HCT116 (cell line): ENCODE measurements at regions not wholly inside any gene's neighbourhood (a gene's known extent, or its start where the extent isn't known, plus 50 kb on each side); places are given as distances from the start of the nearest gene placed in this dataset.

Experiments
- ATAC-seq: fragments of 200-7000 bp; cut with Tn5 transposase; 2 replicates; pipeline ENCODE4 v1.9.1; 2020; ENCODE audit warnings: mild to moderate bottlenecking, moderate library complexity
- BruUV-seq: library from RNA; stranded (reverse); fragments of 400-500 nt; replicated peaks from 2 replicates; lab custom pipeline; 2021; lab: Mats Ljungman, UMichigan
- CTCF ChIA-PET: fragments of 300-600 bp; sonication (Branson Sonifier 250); formaldehyde crosslinking; loops from one replicate; lab custom pipeline; 2021; ENCODE audit warnings: antibody characterized with exemption; lab: Charles Lee
- POLR2A ChIA-PET: fragments of 300-600, 350-600 bp; sonication (Branson Sonifier 250); formaldehyde crosslinking; loops from one replicate; lab custom pipeline; 2021; ENCODE audit warnings: antibody characterized with exemption; lab: Charles Lee
- RAD21 ChIA-PET, 2 experiments: fragments of 300-600 bp; sonication (Branson Sonifier 250); formaldehyde crosslinking; loops; one replicate each; lab custom pipeline; 2023; ENCODE audit warnings: low total read pairs in 2 of 2; ENCODE audit not compliant: uncharacterized antibody in 2 of 2, unreplicated experiment in 2 of 2, low non-redundant PET in 1 of 2; lab: Charles Lee
- DNase-seq: peaks from one replicate; pipeline ENCODE4 v3.0.0-alpha.2; 2010; ENCODE audit warnings: low read depth, low spot score
- H2AFZ ChIP-seq: fragments of 200-600 bp; shearing (Covaris generic), sonication (generic); 2 replicates; pipeline ENCODE4 v1.6.1; 2017; ENCODE audit warnings: low read depth, mixed run types, mixed read lengths, antibody characterized with exemption, low read length; ENCODE audit not compliant: poor library complexity, severe bottlenecking
- H3K27ac ChIP-seq: 2 replicates; pipeline ENCODE4 v1.5.1; 2012; ENCODE audit warnings: low read depth, low read length
- H3K27me3 ChIP-seq: fragments of 200-600 bp; sonication (generic); 2 replicates; pipeline ENCODE4 v1.6.1; 2016; ENCODE audit warnings: mixed run types, low read length, mixed read lengths; ENCODE audit not compliant: insufficient read depth
- H3K36me3 ChIP-seq, 2 experiments: fragments of 200-500 bp in 1 of 2; fragments of 200-600 bp in 1 of 2; sonication (Bioruptor generic) in 1 of 2; sonication (generic) in 1 of 2; 2 replicates each; pipeline versions ENCODE4 v1.5.1 to v1.6.1; 2014 to 2016; ENCODE audit warnings: low read length in 2 of 2, inconsistent platforms in 1 of 2, mixed read lengths in 1 of 2, mixed run types in 1 of 2; ENCODE audit not compliant: insufficient read depth in 2 of 2, control insufficient read depth in 1 of 2
- H3K4me1 ChIP-seq, 2 experiments: fragments of 200-600 bp in 1 of 2; sonication (generic) in 1 of 2; 2 replicates each; pipeline versions ENCODE4 v1.5.1 to v1.6.1; 2012 to 2017; ENCODE audit warnings: low read length in 2 of 2, inconsistent platforms in 1 of 2, mild to moderate bottlenecking in 1 of 2, mixed read lengths in 1 of 2, mixed run types in 1 of 2, moderate library complexity in 1 of 2; ENCODE audit not compliant: insufficient read depth in 2 of 2, control insufficient read depth in 1 of 2
- H3K4me2 ChIP-seq: fragments of 200-600 bp; sonication (generic); 2 replicates; pipeline ENCODE4 v1.6.1; 2017; ENCODE audit warnings: mixed run types, low read length, mixed read lengths
- H3K4me3 ChIP-seq, 2 experiments: fragments of 200-600 bp in 1 of 2; sonication (generic) in 1 of 2; replicated peaks in 1 of 2; 2 replicates each; pipeline ENCODE4 v1.5.1; 2011 to 2016; ENCODE audit warnings: low read length in 2 of 2, control low read depth in 1 of 2, low read depth in 1 of 2, mild to moderate bottlenecking in 1 of 2, mixed read lengths in 1 of 2, mixed run types in 1 of 2
- H3K79me2 ChIP-seq: fragments of 200-600 bp; sonication (generic); 2 replicates; pipeline ENCODE4 v1.6.1; 2017; ENCODE audit warnings: mild to moderate bottlenecking, mixed run types, low read length, moderate library complexity, mixed read lengths; ENCODE audit not compliant: insufficient read depth
- H3K9ac ChIP-seq: fragments of 200-600 bp; sonication (generic); 2 replicates; pipeline ENCODE4 v1.6.1; 2016; ENCODE audit warnings: low read length, mixed read lengths
- H3K9me2 ChIP-seq: fragments of 200-600 bp; sonication (generic), shearing (Covaris generic); 2 replicates; pipeline ENCODE4 v1.6.1; 2017; ENCODE audit warnings: mixed run types, mild to moderate bottlenecking, moderate library complexity; ENCODE audit not compliant: insufficient read depth
- H3K9me3 ChIP-seq, 2 experiments: fragments of 200-500 bp in 1 of 2; fragments of 200-600 bp in 1 of 2; sonication (Bioruptor generic) in 1 of 2; sonication (generic) in 1 of 2; 2 replicates each; pipeline ENCODE4 v1.6.1; 2014 to 2017; ENCODE audit warnings: low read length in 2 of 2, mixed read lengths in 2 of 2, inconsistent platforms in 1 of 2, low read depth in 1 of 2, mild to moderate bottlenecking in 1 of 2, mixed run types in 1 of 2, moderate library complexity in 1 of 2; ENCODE audit not compliant: control insufficient read depth in 1 of 2, insufficient read depth in 1 of 2
- H4K20me1 ChIP-seq: fragments of 200-600 bp; sonication (generic), shearing (Covaris generic); 2 replicates; pipeline ENCODE4 v1.6.1; 2017; ENCODE audit warnings: mixed run types, mild to moderate bottlenecking, moderate library complexity; ENCODE audit not compliant: insufficient read depth
- CBX3 ChIP-seq: IDR thresholded peaks from 2 replicates; pipeline ENCODE4 v1.6.1; 2012; ENCODE audit warnings: low read depth
- EGR1 ChIP-seq: IDR thresholded peaks from 2 replicates; pipeline ENCODE4 v1.6.1; 2012; ENCODE audit warnings: low read depth
- ELF1 ChIP-seq: IDR thresholded peaks from 2 replicates; pipeline ENCODE4 v1.6.1; 2012; ENCODE audit warnings: low read depth, borderline replicate concordance
- EZH2phosphoT487 ChIP-seq: fragments of 200-600 bp; IDR thresholded peaks from 2 replicates; pipeline ENCODE4 v1.6.1; 2018; ENCODE audit warnings: antibody characterized with exemption, borderline replicate concordance
- FOSL1 ChIP-seq: IDR thresholded peaks from 2 replicates; pipeline ENCODE4 v1.6.1; 2012; ENCODE audit warnings: low read depth
- JUND ChIP-seq: IDR thresholded peaks from 2 replicates; pipeline ENCODE4 v1.6.1; 2012
- POLR2AphosphoS5 ChIP-seq: IDR thresholded peaks from 2 replicates; pipeline ENCODE4 v1.6.1; 2011; ENCODE audit warnings: mild to moderate bottlenecking, low read depth, low read length, moderate library complexity
- RAD21 ChIP-seq: IDR thresholded peaks from 2 replicates; pipeline ENCODE4 v1.6.1; 2012; ENCODE audit warnings: low read depth, mild to moderate bottlenecking
- SP1 ChIP-seq: IDR thresholded peaks from 2 replicates; pipeline ENCODE4 v1.6.1; 2012; ENCODE audit warnings: low read depth
- SRF ChIP-seq: IDR thresholded peaks from 2 replicates; pipeline ENCODE4 v1.6.1; 2012; ENCODE audit warnings: low read depth
- TCF7L2 ChIP-seq: IDR thresholded peaks from 2 replicates; pipeline ENCODE4 v1.7.0; 2011; ENCODE audit warnings: borderline replicate concordance, inconsistent platforms; ENCODE audit not compliant: insufficient read depth, insufficient read length; ENCODE audit errors: extremely low read depth
- ZFX ChIP-seq: fragments of 450-650 bp; IDR thresholded peaks from 2 replicates; pipeline ENCODE4 v1.6.1; 2017
- ZNF274 ChIP-seq: fragments of 200-500 bp; sonication (Bioruptor generic); IDR thresholded peaks from 2 replicates; pipeline ENCODE4 v1.6.1; 2014; ENCODE audit warnings: mild to moderate bottlenecking, low read depth, low read length, inconsistent platforms
- intact Hi-C: fragments of 100-400 bp; cut with micrococcal nuclease; formaldehyde crosslinking; loops from 2 replicates; pipeline ENCODE4 v1.10.0; 2022
- TF ChIP-seq, protein P1 (sequence below): IDR thresholded peaks from 2 replicates; pipeline ENCODE4 v1.6.1; 2011; ENCODE audit warnings: mild to moderate bottlenecking, low read length, moderate library complexity; ENCODE audit not compliant: insufficient replicate concordance; ENCODE audit errors: extremely low read depth
- TF ChIP-seq, protein P2 (sequence below): IDR thresholded peaks from 2 replicates; pipeline ENCODE4 v1.6.1; 2012
- TF ChIP-seq, protein P3 (sequence below): IDR thresholded peaks from 2 replicates; pipeline ENCODE4 v1.6.1; 2012; ENCODE audit warnings: low read depth
- TF ChIP-seq, protein P4 (sequence below): IDR thresholded peaks from 2 replicates; pipeline ENCODE4 v1.6.1; 2012
- TF ChIP-seq, protein P5 (sequence below), 3 experiments: fragments of 200-600 bp in 1 of 3; sonication (generic) in 1 of 3; IDR thresholded peaks in 2 of 3; conservative IDR thresholded peaks in 1 of 3; 2 replicates each; pipeline ENCODE4 v1.5.1; 2012 to 2017; ENCODE audit warnings: low read depth in 2 of 3, low read length in 2 of 3, antibody characterized with exemption in 1 of 3, borderline replicate concordance in 1 of 3, control low read depth in 1 of 3, mild to moderate bottlenecking in 1 of 3, mixed read lengths in 1 of 3, mixed run types in 1 of 3, moderate library complexity in 1 of 3; ENCODE audit not compliant: insufficient read depth in 1 of 3

DNA sequence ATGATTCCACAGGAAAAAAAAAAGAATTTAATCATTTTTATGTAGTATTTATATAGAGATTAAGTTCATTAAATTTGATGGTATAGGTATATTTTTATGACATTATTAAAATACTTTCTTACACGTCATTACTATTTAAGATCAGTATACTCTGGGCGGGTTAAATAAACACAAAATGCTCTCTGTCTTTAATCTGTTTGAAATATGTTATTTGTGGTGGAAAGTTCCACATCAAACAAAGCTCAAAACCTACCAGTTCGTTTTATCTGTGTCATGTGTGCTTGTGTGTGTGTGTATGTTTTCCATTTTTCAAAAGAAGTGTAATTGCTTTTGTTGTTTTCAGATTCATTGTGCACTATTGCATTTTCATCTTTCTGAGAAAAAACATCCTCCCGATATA lies 488.5 kb downstream of the ANKRD7 start (continued):
- TF ChIP-seq, protein P1, sequence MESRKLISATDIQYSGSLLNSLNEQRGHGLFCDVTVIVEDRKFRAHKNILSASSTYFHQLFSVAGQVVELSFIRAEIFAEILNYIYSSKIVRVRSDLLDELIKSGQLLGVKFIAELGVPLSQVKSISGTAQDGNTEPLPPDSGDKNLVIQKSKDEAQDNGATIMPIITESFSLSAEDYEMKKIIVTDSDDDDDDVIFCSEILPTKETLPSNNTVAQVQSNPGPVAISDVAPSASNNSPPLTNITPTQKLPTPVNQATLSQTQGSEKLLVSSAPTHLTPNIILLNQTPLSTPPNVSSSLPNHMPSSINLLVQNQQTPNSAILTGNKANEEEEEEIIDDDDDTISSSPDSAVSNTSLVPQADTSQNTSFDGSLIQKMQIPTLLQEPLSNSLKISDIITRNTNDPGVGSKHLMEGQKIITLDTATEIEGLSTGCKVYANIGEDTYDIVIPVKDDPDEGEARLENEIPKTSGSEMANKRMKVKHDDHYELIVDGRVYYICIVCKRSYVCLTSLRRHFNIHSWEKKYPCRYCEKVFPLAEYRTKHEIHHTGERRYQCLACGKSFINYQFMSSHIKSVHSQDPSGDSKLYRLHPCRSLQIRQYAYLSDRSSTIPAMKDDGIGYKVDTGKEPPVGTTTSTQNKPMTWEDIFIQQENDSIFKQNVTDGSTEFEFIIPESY, result no peak
- TF ChIP-seq EZH2phosphoT487, result no peak
- no peak for TF ChIP-seq POLR2AphosphoS5
- TF ChIP-seq CBX3, result no peak
- no peak for TF ChIP-seq FOSL1

DNA sequence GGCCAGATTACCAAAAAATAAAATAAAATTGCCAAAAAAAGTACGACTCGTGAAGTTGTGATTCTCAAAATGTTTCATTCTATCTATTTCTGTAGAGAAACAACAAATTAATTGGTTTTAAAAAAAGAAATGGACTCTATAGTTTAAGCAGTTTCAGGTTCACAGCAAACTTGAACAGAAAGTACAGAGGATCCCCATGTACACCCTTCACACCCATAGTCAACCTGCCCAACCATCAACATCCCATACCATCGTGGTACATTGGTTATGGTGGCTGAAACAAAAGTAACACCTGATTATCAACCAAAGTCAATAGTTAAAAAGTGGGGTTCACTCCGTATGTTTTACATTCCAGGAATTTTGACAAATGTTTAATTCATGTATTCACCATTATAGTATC lies 496.1 kb downstream of the ANKRD7 start:
- intact Hi-C loops, result no loop called here
- H3K9ac ChIP-seq, result no peak overlapping the region
- H3K4me1 ChIP-seq, result no peaks in the 10 kb centered on the region
- RAD21 ChIA-PET, result no interaction called here
- H3K27ac ChIP-seq, result no peak overlapping the region
- POLR2A ChIA-PET, result no interaction called here
- H3K4me2 ChIP-seq, result no peak overlapping the region
- no peak overlapping the region for H2AFZ ChIP-seq
- no TSS peak for BruUV-seq
- no peaks in the 10 kb centered on the region for H3K36me3 ChIP-seq
- H3K9me2 ChIP-seq, result no peaks in the 10 kb centered on the region
- DNase-seq (no peak), ATAC-seq (no peak)
- no peak overlapping the region for H3K4me3 ChIP-seq
- TF ChIP-seq, protein P2, sequence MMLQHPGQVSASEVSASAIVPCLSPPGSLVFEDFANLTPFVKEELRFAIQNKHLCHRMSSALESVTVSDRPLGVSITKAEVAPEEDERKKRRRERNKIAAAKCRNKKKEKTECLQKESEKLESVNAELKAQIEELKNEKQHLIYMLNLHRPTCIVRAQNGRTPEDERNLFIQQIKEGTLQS, result no peak
- TF ChIP-seq EGR1 (no peak), SRF (no peak), TCF7L2 (no peak), ZNF274 (no peak), SP1 (no peak), ELF1 (no peak), POLR2AphosphoS5 (no peak), JUND (no peak), RAD21 (no peak), ZFX (no peak)
- TF ChIP-seq, protein P3, sequence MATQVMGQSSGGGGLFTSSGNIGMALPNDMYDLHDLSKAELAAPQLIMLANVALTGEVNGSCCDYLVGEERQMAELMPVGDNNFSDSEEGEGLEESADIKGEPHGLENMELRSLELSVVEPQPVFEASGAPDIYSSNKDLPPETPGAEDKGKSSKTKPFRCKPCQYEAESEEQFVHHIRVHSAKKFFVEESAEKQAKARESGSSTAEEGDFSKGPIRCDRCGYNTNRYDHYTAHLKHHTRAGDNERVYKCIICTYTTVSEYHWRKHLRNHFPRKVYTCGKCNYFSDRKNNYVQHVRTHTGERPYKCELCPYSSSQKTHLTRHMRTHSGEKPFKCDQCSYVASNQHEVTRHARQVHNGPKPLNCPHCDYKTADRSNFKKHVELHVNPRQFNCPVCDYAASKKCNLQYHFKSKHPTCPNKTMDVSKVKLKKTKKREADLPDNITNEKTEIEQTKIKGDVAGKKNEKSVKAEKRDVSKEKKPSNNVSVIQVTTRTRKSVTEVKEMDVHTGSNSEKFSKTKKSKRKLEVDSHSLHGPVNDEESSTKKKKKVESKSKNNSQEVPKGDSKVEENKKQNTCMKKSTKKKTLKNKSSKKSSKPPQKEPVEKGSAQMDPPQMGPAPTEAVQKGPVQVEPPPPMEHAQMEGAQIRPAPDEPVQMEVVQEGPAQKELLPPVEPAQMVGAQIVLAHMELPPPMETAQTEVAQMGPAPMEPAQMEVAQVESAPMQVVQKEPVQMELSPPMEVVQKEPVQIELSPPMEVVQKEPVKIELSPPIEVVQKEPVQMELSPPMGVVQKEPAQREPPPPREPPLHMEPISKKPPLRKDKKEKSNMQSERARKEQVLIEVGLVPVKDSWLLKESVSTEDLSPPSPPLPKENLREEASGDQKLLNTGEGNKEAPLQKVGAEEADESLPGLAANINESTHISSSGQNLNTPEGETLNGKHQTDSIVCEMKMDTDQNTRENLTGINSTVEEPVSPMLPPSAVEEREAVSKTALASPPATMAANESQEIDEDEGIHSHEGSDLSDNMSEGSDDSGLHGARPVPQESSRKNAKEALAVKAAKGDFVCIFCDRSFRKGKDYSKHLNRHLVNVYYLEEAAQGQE, result no peak
- TF ChIP-seq, protein P4, sequence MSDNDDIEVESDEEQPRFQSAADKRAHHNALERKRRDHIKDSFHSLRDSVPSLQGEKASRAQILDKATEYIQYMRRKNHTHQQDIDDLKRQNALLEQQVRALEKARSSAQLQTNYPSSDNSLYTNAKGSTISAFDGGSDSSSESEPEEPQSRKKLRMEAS, result no peak
- TF ChIP-seq, protein P5, sequence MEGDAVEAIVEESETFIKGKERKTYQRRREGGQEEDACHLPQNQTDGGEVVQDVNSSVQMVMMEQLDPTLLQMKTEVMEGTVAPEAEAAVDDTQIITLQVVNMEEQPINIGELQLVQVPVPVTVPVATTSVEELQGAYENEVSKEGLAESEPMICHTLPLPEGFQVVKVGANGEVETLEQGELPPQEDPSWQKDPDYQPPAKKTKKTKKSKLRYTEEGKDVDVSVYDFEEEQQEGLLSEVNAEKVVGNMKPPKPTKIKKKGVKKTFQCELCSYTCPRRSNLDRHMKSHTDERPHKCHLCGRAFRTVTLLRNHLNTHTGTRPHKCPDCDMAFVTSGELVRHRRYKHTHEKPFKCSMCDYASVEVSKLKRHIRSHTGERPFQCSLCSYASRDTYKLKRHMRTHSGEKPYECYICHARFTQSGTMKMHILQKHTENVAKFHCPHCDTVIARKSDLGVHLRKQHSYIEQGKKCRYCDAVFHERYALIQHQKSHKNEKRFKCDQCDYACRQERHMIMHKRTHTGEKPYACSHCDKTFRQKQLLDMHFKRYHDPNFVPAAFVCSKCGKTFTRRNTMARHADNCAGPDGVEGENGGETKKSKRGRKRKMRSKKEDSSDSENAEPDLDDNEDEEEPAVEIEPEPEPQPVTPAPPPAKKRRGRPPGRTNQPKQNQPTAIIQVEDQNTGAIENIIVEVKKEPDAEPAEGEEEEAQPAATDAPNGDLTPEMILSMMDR (IDR thresholded peaks at IDR 0.05 in 2 of 3, conservative IDR thresholded peaks at IDR 0.05 in 1 of 3; ENCODE audit: borderline replicate concordance in 1 of 3, insufficient read depth in 1 of 3, low read depth in 2 of 3, low read length in 2 of 3), result no peak
- CTCF ChIA-PET, result no interaction called here
- H3K9me3 ChIP-seq, result no peaks in the 10 kb centered on the region
- H3K27me3 ChIP-seq, result no peaks in the 10 kb centered on the region
- H3K79me2 ChIP-seq, result no peaks in the 10 kb centered on the region
- H4K20me1 ChIP-seq, result no peaks in the 10 kb centered on the region
